Astrocyte of the spinal cord (primary cell): ENCODE measurements at regions not wholly inside any gene's neighbourhood (a gene's known extent, or its start where the extent isn't known, plus 50 kb on each side); places are given as distances from the start of the nearest gene placed in this dataset.

Experiments
- DNase-seq: peaks from one replicate; pipeline ENCODE4 v3.0.0; 2011; ENCODE audit warnings: low read depth, low spot score
- H3K4me3 ChIP-seq: 2 replicates; pipeline ENCODE4 v1.5.1; 2011; ENCODE audit warnings: low read depth, mild to moderate bottlenecking, low read length, moderate library complexity
- in situ Hi-C: cut with HindIII; loops from 2 replicates; pipeline ENCODE4 v1.10.0; 2017; ENCODE audit warnings: low sequenced_read_pairs
- TF ChIP-seq, protein P1 (sequence below): IDR thresholded peaks from 2 replicates; pipeline ENCODE4 v1.5.1; 2012; ENCODE audit warnings: low read depth, mild to moderate bottlenecking, low read length, inconsistent platforms

DNA sequence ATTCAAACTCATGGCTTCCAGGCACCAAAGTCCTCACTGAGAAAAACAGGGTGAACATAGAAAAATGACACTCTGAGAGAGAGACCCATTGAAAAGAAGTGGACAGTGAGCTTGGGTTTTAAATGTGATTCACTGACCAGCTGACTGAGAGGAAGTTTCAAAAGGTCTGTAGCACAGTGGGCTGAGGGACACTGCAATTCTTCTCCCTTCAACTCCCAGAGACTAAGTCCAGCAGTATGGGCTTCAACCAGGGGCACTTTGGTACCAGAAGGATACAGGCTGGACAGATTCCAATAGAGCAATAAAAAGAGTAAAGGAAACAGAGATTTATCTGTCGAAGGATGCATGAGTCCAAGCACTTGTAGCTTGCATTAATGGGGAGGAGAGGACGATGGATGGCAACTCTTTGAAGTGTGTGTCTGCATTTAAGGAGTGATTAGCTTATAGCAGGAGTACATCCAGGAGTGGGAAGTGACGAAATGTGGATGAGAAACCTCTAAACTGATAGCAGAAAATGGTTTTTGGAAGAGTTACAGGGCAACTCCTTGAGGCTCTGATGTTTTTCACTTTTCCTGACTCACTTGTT is 117.0 kb upstream of the ANKRD55 start:
- in situ Hi-C loops, result no loop called here
- DNase-seq, result no peak
- no peak overlapping the region for H3K4me3 ChIP-seq
- TF ChIP-seq, protein P1, sequence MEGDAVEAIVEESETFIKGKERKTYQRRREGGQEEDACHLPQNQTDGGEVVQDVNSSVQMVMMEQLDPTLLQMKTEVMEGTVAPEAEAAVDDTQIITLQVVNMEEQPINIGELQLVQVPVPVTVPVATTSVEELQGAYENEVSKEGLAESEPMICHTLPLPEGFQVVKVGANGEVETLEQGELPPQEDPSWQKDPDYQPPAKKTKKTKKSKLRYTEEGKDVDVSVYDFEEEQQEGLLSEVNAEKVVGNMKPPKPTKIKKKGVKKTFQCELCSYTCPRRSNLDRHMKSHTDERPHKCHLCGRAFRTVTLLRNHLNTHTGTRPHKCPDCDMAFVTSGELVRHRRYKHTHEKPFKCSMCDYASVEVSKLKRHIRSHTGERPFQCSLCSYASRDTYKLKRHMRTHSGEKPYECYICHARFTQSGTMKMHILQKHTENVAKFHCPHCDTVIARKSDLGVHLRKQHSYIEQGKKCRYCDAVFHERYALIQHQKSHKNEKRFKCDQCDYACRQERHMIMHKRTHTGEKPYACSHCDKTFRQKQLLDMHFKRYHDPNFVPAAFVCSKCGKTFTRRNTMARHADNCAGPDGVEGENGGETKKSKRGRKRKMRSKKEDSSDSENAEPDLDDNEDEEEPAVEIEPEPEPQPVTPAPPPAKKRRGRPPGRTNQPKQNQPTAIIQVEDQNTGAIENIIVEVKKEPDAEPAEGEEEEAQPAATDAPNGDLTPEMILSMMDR, result no peak

DNA sequence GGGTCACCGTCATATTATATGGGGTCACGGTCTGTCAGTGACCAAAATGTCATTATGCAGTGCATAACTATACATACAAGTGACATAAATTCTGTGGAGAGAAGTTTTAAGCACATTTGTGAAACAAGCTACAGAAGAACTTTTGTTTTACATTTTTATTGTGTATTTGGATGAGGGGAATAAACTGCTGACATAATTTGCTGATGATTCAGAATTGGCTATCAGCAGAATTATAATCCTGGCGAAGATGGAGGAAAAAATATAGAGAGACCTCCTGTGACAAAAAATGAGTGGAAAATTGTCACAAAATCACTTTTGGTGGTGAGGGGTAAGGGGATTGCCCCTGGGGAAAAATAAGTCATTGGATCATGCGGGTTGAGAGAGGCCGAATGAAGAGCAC is 116.3 kb upstream of the ANKRD55 start:
- in situ Hi-C loops, result no loop called here
- no peak overlapping the region for H3K4me3 ChIP-seq
- TF ChIP-seq, protein P1, result no peak
- DNase-seq, result no peak

DNA sequence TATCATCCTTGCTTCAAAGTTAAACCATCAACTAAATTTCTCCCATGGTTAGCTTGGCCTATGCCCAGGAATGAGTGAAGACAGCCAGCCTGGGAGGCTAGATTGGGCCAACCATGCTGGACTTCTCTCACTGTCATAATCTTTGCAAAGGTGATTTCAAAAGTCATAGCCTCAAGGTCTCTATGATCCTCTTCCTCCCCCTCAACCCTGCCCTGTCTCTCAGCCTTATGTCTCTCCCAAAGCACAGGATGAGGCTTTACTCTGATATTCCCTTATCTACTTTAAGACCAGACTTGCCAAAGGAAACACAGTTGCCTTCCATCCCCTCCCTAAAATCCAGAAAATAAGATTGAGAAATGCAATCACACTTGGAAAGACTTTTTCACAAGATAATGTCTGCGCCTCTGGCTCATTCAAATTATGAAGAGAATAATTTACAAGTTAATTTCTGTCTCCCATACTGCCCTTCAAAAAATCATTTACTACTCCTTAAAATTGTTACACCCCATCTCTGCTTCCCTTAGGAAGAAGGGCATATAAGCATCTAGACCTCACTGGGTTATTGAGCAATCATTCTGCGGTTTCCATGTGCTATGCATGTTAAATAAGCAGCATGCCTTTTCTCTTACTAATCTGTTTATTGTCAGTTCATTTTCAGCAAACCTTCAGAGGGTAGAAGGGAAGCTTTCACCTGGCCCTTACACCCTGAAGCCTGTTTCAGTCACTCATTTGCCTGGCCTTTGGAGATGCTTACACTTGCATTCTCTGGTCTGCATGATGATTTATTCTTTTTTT is 113.8 kb upstream of the ANKRD55 start:
- TF ChIP-seq, protein P1, result no peak
- peak; percentile 89 for DNase-seq
- H3K4me3 ChIP-seq, result no peak overlapping the region
- in situ Hi-C loops, result no loop called here

DNA sequence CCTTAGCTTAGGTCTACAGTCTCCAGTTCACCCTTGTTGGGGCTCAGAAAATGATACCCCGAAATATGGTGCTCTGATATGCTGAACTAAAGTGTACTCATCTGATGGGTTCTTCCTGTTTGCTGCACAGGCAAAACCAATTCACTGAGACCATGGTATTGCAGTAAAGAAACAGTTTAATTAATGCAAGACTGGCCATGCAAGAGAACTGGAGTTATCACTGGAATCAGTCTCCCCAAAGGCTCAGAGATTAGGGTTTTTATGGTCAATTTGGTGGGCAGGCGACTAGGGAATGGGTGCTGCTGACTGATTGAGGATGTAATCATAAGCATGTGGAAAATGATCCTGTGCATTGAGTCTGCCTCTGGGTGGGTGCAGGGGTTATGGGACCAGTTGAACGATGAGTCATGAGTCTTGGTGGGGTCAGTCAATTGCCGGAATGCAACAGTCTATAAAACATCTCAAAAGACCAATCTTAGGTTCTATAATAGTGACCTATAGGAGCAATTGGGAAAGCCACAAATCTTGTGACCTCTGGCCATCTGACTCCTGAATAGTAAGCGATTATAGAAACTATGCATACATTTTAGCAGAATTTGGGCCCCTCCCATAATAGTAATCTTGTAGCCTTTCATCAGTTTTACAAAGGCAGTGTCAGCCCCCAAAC is 113.0 kb upstream of the ANKRD55 start:
- H3K4me3 ChIP-seq, result no peak overlapping the region
- no peak for DNase-seq
- in situ Hi-C loops, result no loop called here
- TF ChIP-seq, protein P1, result no peak

DNA sequence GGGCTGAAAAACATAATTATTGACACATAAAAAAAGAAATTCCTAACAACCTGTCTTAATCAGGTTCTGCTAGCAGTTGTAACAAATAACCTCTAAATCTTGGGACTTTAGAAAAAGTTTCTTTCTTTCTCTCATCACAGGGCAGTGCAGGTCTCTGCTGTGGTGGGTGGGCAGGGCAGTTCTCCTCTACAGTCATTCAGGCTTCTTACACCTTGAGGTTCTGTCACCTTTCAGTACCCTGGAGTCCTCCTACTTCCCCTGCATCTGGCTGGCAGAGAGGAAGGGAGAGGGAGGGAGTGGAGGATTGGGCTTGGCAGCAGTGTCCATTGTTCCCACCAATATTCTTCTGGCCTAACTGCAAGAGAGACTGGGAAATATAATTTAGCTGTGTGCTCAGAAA is 112.2 kb upstream of the ANKRD55 start:
- in situ Hi-C loops, result no loop called here
- H3K4me3 ChIP-seq, result no peak overlapping the region
- no peak for DNase-seq
- TF ChIP-seq, protein P1, result no peak

DNA sequence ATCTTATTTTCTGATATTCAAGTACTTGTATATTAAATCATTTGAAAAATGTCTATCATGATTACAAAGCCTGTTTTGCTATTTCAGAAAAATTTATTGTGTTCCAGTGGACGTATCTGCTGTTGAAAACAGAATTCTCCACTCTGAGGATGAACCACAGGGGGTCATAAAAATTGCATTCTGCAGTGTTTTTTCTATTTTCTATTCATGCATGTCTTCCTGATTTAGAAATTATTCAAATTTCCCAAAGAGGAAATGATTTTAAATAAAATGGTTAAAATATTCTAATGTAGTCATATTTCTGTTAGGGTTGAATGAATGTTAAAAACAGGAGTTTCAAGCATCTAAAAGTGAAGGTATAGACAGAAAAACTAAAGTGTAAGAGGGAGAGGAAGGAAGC is 111.5 kb upstream of the ANKRD55 start:
- TF ChIP-seq, protein P1, result no peak
- no peak overlapping the region for H3K4me3 ChIP-seq
- no peak for DNase-seq
- in situ Hi-C loops, result no loop called here
